NCI-H82 (cell line): ENCODE measurements at regions not wholly inside any gene's neighbourhood (a gene's known extent, or its start where the extent isn't known, plus 50 kb on each side); places are given as distances from the start of the nearest gene placed in this dataset.

ENCODE experiments used
- DNase-seq: peaks from one replicate; lab custom pipeline; 2025; lab: John Stamatoyannopoulos, UW

- no peak for DNase-seq
These were observed 319.5 kb upstream of the ACTBL2 start for GRCh38 chr5:57802131-57802530.

DNA sequence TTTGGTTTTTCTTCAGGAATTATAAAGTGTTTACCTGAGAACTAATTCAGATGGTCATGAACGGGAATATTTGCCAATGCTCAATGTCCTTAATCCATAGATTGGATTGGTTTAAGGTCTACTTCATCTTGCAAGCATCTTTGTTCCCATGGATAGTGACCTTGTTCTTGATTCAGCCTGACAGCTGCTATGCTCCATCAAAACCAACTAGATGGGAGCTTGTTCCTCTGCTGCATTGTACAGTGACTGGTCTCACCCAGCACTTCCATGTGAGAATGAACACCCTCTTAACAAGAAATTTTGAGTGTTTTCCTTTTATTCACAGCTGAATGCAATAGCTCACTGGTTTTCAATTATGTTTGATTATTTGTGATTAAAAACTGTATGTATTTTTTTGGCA, 312.6 kb upstream of the ACTBL2 start:
- DNase-seq = no peak

DNA sequence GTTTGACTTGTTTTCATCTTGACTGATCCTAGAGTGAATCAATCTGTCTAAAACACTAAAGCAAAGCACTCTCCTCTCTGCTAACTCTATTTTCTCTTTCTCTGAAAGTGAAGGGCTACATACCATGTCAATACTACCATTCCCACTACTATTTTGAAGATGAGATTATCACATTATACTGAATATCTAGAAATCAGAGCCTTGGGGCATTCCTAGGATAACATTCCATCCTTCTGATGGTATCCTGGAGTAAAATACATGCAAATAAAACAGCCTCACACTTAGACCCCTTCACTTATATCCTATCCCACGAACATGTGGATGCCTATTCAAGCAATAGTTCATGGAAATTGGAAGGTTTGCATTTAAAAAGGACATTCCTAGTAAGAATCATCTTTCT, 309.3 kb upstream of the ACTBL2 start:
- DNase-seq = no peak

DNA sequence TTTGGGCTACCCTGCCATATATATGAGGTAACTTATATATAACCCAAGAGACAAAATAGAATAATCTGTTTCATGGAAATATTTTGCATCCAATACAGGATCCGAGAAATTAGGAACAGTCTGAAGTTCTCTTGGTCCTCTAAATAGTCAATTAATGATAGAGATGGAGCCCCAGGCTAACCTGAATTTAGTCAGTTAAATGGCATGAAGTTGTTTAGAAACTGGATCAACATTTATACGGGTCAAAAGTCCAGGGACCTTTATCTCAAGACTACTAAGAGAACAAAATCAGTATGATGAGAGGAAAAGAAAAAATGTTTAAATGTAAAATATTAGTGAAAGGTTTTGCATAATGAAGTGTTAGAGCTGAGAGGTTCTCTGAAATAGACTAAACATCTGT, 303.3 kb upstream of the ACTBL2 start:
- no peak for DNase-seq

- no peak for DNase-seq
These were observed 301.5 kb upstream of the ACTBL2 start for GRCh38 chr5:57784121-57784520.

GRCh38 chr5:57783693-57784092, 301.1 kb upstream of the ACTBL2 start:
- no peak for DNase-seq

- no peak for DNase-seq
These were observed 298.3 kb upstream of the ACTBL2 start for GRCh38 chr5:57780961-57781325.

GRCh38 chr5:57780306-57780960, 297.8 kb upstream of the ACTBL2 start:
- no peak for DNase-seq

GRCh38 chr5:57779383-57780223, 297.0 kb upstream of the ACTBL2 start:
- peak; percentile 80 for DNase-seq

- peak; percentile 22 for DNase-seq
These were observed 296.0 kb upstream of the ACTBL2 start for GRCh38 chr5:57778501-57779091.

- peak; percentile 75 for DNase-seq
These were observed 294.6 kb upstream of the ACTBL2 start for GRCh38 chr5:57777174-57777581.

DNA sequence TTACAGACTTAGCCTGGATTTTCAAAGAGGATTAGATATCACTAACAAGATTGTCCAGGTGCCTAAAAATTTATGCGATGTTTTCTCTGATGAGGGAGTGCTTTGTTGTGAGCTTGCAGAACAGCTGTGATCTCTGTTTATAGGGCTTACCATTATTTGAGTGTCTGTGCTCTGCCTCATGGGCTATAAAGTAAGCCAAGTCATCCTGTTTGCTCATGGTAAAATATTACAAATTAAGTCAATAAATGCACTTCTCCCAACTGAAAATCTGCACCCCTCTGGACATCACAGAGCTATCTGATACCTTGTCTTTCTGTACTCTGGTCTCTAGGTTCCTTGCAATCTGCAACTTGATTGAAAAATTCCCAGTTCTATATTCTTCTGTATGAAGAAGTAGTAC, 293.4 kb upstream of the ACTBL2 start:
- DNase-seq = peak; percentile 92

DNA sequence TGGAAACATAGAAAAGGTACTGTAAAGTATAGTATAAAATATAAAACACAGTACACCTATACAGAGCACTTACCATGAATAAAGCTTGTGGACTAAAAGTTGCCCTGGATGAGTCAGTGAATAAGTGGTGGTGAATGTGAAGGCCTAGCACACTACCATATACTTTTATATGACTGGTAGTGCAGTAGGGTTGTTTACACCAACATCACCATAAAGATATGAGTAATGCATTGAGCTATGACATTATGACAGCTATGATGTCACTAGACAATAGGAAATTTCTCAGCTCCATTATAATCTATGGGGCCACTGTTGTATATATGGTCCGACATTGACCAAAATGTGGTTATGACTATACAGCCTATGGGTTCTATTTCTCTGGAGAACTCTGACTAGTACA, 291.8 kb upstream of the ACTBL2 start:
- no peak for DNase-seq

GRCh38 chr5:57772512-57772911, 289.9 kb upstream of the ACTBL2 start:
- no peak for DNase-seq

DNA sequence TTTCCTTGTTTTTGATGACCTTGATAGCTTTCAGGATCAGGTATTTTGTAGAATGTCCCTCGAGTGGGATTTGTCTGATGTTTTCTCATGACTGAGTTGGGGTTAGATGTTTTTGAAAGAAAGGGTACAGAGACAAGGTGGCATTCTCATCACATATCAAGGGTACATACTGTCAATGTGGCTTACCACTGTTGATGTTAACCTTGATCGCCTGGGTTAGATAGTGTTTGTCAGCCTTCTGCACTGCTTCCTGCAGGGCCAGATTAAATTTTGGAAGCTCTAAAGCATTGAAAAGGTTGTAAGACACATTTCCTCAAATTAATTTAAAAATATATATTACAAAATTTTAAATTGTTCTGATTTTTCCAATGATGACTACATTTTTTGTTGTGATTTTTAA, 287.4 kb upstream of the ACTBL2 start:
- no peak for DNase-seq

DNA sequence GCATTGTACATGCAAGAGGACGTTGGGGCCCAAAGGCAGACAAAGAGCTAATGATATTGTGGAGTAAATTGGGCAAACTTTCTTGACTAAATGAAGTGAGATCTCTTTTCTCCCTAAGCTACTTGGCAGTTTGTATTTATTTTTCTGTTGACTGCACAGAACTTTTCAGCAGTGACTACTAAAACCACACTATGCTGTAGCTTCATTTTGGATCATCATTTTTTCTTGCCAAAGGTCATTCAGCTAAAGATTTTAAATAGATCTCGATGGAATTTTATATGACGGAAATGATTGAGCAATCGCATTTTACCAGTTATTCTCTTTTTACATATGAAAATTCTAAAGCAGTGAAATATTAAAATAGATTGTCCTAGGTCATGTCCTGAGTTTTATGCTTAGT, 286.1 kb upstream of the ACTBL2 start:
- no peak for DNase-seq

GRCh38 chr5:57764479-57765089, 282.0 kb upstream of the ACTBL2 start:
- peak; percentile 46 for DNase-seq

GRCh38 chr5:57761513-57761912, 278.9 kb upstream of the ACTBL2 start:
- no peak for DNase-seq

DNA sequence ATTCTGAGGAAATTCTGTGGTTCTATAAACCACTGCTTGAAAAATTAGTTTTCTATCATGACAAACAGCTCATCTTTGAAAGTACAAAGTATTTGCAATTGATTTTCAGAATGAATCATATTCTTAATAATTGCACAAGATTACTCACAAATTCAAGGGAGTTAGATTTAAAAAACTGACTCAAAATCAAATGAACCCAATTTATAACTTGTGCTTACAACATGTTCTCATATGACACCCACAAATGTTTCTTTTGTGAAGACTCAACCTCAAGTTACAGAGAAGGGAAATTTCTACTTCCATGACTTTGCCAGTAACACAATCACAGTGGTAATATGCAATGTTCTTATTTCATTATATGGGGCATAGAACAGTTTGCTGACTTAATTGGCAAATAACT, 272.0 kb upstream of the ACTBL2 start:
- DNase-seq = no peak

DNA sequence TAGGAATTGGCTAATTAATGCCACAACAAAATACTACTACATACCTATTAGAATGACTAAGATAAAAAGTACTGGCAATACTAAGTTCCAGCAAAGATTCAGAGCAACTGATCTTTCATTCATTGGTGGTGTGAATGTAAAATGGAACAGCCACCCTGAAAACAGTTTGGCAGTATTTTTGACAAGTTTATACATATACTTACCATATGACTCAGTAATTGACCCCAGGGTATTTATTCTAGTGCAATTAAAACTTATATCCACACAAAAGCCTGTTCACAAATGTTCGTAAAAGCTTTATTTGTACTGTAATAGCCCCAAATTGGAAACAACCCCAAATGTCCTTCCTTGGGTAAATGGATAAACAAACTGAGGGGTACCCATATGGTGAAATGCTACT, 270.8 kb upstream of the ACTBL2 start:
- DNase-seq = no peak

DNA sequence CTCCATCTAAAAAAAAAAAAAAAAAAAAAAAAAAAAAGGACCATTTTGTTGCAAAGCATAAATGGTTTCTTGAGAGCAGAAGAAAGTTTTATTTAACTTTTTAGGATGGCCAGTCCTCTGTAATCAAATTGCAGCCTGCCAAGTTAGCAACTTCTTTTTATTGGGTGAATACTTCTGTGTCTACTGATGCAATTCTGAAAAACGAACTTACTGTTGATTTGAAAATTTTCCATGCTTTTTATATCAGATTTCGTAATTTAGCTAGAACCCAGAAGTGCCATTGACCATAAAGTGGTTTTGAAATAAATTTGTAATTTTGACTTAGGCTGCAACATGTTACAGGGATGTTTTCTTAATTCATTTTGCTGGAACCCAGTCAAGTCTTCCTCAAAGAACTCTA, 269.1 kb upstream of the ACTBL2 start:
- DNase-seq = no peak

GRCh38 chr5:57750891-57751290, 268.3 kb upstream of the ACTBL2 start:
- no peak for DNase-seq

DNA sequence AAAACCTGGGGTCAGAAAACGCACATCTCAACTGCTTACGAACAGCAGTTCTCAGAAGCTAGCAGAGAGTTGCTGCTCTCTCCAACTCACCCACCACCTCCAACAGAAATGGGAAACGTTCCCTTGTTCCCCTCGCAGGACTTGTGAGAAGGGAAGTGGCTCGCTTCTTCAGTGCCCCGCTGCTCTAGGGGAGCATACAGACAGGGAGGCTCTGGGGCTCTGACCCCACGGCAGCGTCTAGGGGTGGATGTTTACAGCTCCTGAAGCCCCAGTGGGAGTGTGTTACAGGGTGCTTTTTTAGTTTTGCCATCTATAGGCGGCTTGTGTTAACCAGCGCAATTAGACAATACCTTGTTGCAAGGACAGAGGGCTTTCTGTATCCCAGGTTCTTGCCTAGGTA, 267.7 kb upstream of the ACTBL2 start:
- no peak for DNase-seq
